ENCODE measurements at regions not wholly inside any gene's neighbourhood (a gene's known extent, or its start where the extent isn't known, plus 50 kb on each side); places are given as distances from the start of the nearest gene placed in this dataset.

GRCh38 chr3:87335931-87336330 lies 59.5 kb upstream of the POU1F1 start:
- intact Hi-C loops (cut with micrococcal nuclease) (no loop called here), dilution Hi-C loops (cut with MboI; ENCODE audit: extremely low pct_ligation_motif_present, low sequenced_read_pairs) (no loop called here)
- no peak for FAIRE-seq
- Histone ChIP-seq H3K9ac (replicated peaks; ENCODE audit: extremely low read depth, insufficient read depth, low read length) (no peak overlapping the region), H3K27me3 (ENCODE audit: control insufficient read depth in 2 of 2, insufficient read depth in 2 of 2, low read length in 2 of 2) (no peaks in the 10 kb centered on the region), H3K27ac (ENCODE audit: insufficient read depth, low read depth, low read length) (peak overlapping the region; percentile 39), H3K79me2 (ENCODE audit: control insufficient read depth, insufficient read depth, low read length) (no peaks in the 10 kb centered on the region), H4K20me1 (replicated peaks; ENCODE audit: control insufficient read depth, extremely low read depth, insufficient read depth, low read length) (no peaks in the 10 kb centered on the region), H3K4me1 (ENCODE audit: control insufficient read depth, extremely low read depth, insufficient read depth, low read length) (peaks cover 40% of the 10 kb centered on the region), H3K4me2 (ENCODE audit: insufficient read depth, low read length) (no peak overlapping the region), H3K9me3 (replicated peaks; ENCODE audit: control insufficient read depth, insufficient read depth, low read length) (no peaks in the 10 kb centered on the region), H3K9me1 (replicated peaks; ENCODE audit: control insufficient read depth, extremely low read depth, insufficient read depth, low read length) (no peaks in the 10 kb centered on the region), H3K4me3 (replicated peaks in 1 of 3; ENCODE audit: insufficient read depth in 1 of 3, low read depth in 1 of 3, low read length in 3 of 3) (no peak overlapping the region), H3K36me3 (ENCODE audit: control insufficient read depth in 2 of 2, extremely low read depth in 1 of 2, insufficient read depth in 2 of 2, low read length in 2 of 2) (no peaks in the 10 kb centered on the region), H2AFZ (ENCODE audit: low read depth, low read length) (peak overlapping the region; percentile 59)
- DNase-seq (ENCODE audit: low read depth, low spot score), result no peak
- CTCF ChIA-PET, result interaction anchor here (1.4 to 4.7 kb wide), 3 partner anchors 14 to 168 kb away, joined by 4 to 54 read pairs (median 4); no protein-coding TSS in a partner anchor
- POLR2A ChIA-PET, result no interaction called here
- TF ChIP-seq POLR2A (IDR thresholded peaks at IDR 0.05; ENCODE audit: low read depth, low read length) (no peak), JUN (IDR thresholded peaks at IDR 0.05; ENCODE audit: borderline replicate concordance, insufficient read depth, insufficient read length, low read depth) (no peak), CTCF (IDR thresholded peaks at IDR 0.05; ENCODE audit: extremely low read depth in 1 of 2, insufficient read depth in 1 of 2, low read depth in 1 of 2, low read length in 2 of 2) (no peak), MYC (IDR thresholded peaks at IDR 0.05; ENCODE audit: low read depth, low read length) (no peak), POLR2AphosphoS5 (IDR thresholded peaks at IDR 0.05; ENCODE audit: insufficient read depth, low read depth, low read length) (no peak), EZH2 (IDR thresholded peaks at IDR 0.05; ENCODE audit: borderline replicate concordance, low read depth, low read length, severe bottlenecking) (no peak), GATA2 (IDR thresholded peaks at IDR 0.05; ENCODE audit: insufficient read depth, insufficient read length, low read depth, low read length) (no peak), MAX (IDR thresholded peaks at IDR 0.05; ENCODE audit: insufficient read depth, insufficient read length) (no peak), FOS (IDR thresholded peaks at IDR 0.05; ENCODE audit: borderline replicate concordance, insufficient read depth, low read length) (no peak)
- BruUV-seq (replicated peaks), result no TSS peak
